HG02981 (cell line): ENCODE measurements at regions not wholly inside any gene's neighbourhood (a gene's known extent, or its start where the extent isn't known, plus 50 kb on each side); places are given as distances from the start of the nearest gene placed in this dataset.

Source experiments
- ATAC-seq: cut with Tn5 transposase; IDR thresholded peaks from one replicate; pipeline ENCODE4 v1.9.1; 2021; ENCODE audit warnings: mild to moderate bottlenecking, moderate library complexity; ENCODE audit not compliant: unreplicated experiment

- no peak for ATAC-seq
Observed at GRCh38 chr1:29456685-29457435, 220.5 kb downstream of the PTPRU start.

GRCh38 chr1:29455781-29456180 is 219.5 kb downstream of the PTPRU start:
- ATAC-seq: no peak

- no peak for ATAC-seq
Observed at GRCh38 chr1:29454616-29455380, 218.5 kb downstream of the PTPRU start.

- ATAC-seq: no peak
Observed at GRCh38 chr1:29453502-29454240, 217.3 kb downstream of the PTPRU start.

DNA sequence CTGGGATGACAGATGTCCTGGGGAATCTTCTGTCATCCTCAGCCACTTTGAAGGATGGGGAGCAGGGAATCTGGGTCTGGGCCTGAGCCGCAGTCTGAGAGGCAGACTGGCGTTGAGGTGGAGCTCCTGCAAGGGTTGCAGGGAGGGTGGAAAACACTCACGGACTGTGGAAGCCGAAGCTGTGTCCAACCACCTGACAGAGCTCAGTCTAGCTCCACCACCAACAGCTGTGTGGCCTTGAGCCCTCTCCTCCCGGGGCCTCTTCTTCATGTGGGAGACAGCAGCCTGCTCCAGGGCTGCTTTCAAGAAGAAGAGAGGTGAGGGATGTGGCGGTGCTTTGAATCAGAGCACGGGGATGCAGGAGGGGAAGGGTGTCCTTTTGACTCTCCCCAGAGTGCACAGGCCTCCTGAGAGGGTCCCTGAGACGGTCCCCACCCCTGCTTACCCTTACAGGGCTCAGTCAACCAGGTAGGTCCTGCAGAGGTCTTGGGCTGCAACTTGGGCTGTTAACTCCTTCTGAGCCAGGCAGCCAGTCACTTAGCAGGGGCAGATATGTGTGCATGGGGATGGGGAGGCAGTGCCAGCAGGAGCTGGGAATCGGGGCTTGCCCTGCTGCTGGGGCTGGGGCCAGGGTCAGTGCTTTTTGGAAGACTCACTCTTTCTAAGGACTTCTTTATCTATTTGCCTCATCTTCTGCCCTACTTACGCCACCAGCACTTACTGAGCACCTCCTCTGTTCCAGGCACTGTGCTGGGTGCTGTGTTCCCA is 216.3 kb downstream of the PTPRU start:
- ATAC-seq: no peak

DNA sequence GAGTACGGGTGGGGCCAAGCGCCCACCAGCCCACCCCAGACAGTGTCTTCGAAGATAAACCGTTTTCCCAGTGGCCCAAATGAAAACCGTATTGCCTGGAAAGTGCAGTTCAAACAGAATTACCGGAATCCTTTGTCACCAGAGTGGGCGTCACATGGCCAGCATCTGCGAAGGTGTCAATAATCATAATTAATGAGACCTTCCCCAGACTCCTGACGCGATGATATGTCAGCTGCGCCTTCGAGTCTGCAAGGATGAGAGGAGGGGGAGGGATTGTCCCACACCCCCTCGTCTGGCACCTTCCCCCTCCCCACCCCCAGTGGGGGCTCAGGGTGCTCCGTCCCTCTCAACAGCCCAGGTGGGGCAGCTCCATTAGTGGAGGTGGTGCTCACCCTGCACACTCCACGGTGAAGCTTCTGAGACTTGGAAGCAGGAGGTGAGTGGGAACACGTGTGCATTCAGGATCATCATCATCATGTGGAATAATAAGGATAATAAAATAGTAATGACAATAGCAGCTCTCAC is 215.1 kb downstream of the PTPRU start:
- ATAC-seq: no peak

DNA sequence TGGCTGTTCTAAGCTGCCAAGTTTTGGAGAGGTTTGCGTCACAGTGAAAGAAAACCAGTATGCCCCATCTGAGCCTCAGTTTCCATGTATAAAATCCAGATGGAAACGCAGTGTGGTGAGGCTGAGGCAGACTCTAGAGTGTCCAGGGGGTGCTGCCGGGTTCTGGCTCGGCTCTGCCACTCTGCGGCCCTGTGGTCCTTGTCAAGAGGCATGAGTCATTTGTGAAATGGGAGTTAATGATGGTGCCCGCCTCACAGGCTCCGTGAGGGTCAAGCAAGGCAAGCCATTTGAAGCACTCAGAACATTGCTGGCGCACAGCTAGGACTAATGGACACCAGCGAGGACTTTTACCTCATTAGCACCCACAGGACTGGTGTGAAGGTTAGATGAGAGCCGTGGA is 214.3 kb downstream of the PTPRU start:
- no peak for ATAC-seq

- ATAC-seq: no peak
Observed at GRCh38 chr1:29448456-29449235, 212.3 kb downstream of the PTPRU start.

GRCh38 chr1:29447368-29447767 is 211.0 kb downstream of the PTPRU start:
- no peak for ATAC-seq

- ATAC-seq: no peak
Observed at GRCh38 chr1:29444782-29445729, 208.7 kb downstream of the PTPRU start.

- ATAC-seq: no peak
Observed at GRCh38 chr1:29444081-29444715, 207.9 kb downstream of the PTPRU start.

- no peak for ATAC-seq
Observed at GRCh38 chr1:29441916-29442668, 205.8 kb downstream of the PTPRU start.

DNA sequence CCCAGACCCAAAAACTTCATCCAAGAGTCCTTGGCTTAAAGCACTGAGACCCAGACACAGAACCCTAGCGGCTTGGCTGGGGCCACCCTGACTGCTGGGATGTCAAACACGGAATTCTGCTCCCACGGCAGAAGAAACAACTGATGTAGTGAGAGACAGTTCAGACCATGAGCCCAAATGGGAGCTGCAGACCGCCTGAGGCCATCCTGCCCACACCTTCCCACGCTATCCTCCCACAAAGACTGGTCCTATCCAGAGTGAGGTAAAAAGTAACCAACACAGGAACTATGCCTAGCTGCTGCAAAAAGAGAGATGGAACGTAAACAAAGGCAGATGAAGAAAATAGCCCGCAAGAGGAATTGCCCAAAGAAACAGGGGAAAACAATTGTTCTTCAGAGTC is 203.3 kb downstream of the PTPRU start:
- no peak for ATAC-seq

GRCh38 chr1:29438991-29439390 is 202.7 kb downstream of the PTPRU start:
- ATAC-seq: no peak

- no peak for ATAC-seq
Observed at GRCh38 chr1:29437946-29438345, 201.6 kb downstream of the PTPRU start.

DNA sequence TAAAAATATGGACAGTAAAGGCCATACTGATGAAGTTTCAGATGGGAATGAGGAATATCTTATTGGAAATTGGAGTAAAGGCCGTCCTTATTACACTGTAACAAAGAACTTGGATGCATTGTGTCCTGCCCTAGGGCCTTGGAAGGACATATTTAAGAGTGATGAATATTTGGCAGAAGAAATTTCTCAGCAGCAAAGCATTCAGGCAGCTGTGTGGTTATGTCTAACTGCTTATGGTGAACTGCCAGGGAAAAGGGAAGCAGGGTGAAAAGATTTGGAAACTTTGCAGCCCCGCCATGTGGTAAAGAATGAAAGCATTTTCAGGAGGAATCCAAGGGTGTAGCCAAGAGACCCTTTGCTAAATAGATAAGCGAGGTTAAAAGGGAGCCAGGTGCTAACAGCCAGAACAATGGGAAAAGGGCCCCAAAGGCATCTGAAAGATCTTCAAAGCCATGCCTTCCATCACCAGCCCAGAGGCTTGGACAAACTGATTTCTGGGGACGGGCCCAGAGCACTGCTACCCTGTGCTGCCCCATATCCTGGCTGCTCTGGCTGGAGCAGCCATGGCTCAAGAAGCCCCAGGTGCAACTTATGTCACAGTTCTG is 200.0 kb downstream of the PTPRU start:
- ATAC-seq: no peak

DNA sequence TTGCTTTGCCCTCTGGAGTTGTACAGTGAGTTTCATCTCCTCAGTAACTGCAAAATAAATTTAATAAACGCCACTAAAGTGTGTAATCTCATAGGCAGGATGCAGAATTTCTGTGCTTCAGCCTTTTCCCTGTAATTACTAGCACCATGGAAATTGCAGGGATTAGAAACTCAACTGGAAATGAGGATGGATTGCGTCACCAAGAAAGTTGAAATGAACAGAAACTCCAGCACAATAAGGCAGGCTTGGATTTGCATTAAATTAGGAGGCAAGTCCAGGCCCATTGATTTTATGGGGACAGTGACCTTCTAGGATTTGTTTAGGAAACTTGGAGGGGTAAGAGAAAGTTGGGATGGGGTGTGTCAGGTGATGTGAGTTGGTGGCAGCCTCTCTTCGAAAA is 197.5 kb downstream of the PTPRU start:
- no peak for ATAC-seq
